ENCODE measurements at regions not wholly inside any gene's neighbourhood (a gene's known extent, or its start where the extent isn't known, plus 50 kb on each side); places are given as distances from the start of the nearest gene placed in this dataset.
A peak's percentile ranks its signal among the peaks of the same experiment; 100 is the strongest.

DNA sequence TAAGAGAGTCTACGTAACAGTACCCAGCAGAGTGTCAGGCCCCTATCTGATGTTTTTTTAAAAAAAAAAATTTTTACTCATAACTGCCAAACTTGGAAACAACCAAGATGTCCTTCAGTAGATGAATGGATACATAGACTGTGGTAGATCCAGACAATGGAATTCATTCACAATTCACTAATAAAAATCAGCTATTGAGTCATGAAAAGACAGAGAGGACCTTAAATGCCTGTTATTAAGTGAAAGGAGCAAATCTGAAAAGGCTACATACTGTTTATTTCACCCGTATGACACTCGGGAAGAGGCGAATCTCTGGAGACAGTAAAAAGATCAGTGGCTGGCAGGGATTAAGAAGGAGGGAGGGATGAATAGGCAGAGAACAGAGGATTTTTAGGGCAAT lies 541.4 kb upstream of the TENM4 start:
- intact Hi-C loops (cut with DNase I; ENCODE audit: low total_unique reads) (no loop called here), in situ Hi-C loops (cut with MboI; ENCODE audit: low sequenced_read_pairs in 4 of 4) (no loop called here)
- ATAC-seq (no peak), DNase-seq (no peak)
- no peak for TF ChIP-seq CTCF (IDR thresholded peaks at IDR 0.05 in 4 of 5, conservative IDR thresholded peaks at IDR 0.05 in 1 of 5)
- no peak for TF ChIP-seq POLR2A (IDR thresholded peaks at IDR 0.05)
- Histone ChIP-seq H3K27me3 (no peaks in the 10 kb centered on the region), H3K9me3 (no peaks in the 10 kb centered on the region), H3K4me1 (no peaks in the 10 kb centered on the region), H3K4me3 (no peak overlapping the region), H3K27ac (no peak overlapping the region), H3K36me3 (no peaks in the 10 kb centered on the region)

GRCh38 chr11:79980916-79981315 lies 540.1 kb upstream of the TENM4 start:
- Histone ChIP-seq H3K27ac (no peak overlapping the region), H3K9me3 (no peaks in the 10 kb centered on the region), H3K36me3 (no peaks in the 10 kb centered on the region), H3K4me3 (no peak overlapping the region), H3K4me1 (no peaks in the 10 kb centered on the region), H3K27me3 (no peaks in the 10 kb centered on the region)
- TF ChIP-seq CTCF (IDR thresholded peaks at IDR 0.05 in 4 of 5, conservative IDR thresholded peaks at IDR 0.05 in 1 of 5) = no peak
- no peak for TF ChIP-seq POLR2A (IDR thresholded peaks at IDR 0.05)
- no peak for DNase-seq
- no peak for ATAC-seq
- in situ Hi-C loops (cut with MboI; ENCODE audit: low sequenced_read_pairs in 4 of 4) (no loop called here), intact Hi-C loops (cut with DNase I; ENCODE audit: low total_unique reads) (no loop called here)

- TF ChIP-seq CTCF (IDR thresholded peaks at IDR 0.05 in 4 of 5, conservative IDR thresholded peaks at IDR 0.05 in 1 of 5) = no peak
- TF ChIP-seq POLR2A (IDR thresholded peaks at IDR 0.05) = no peak
- H3K27ac ChIP-seq = no peak overlapping the region
- peak; percentile 41 to 91 for ATAC-seq
- no peak overlapping the region for H3K4me3 ChIP-seq
- in situ Hi-C loops (cut with MboI; ENCODE audit: low sequenced_read_pairs in 4 of 4) (no loop called here), intact Hi-C loops (cut with DNase I; ENCODE audit: low total_unique reads) (no loop called here)
- no peaks in the 10 kb centered on the region for H3K9me3 ChIP-seq
- peaks cover 0 to 4% of the 10 kb centered on the region in 2 donors for H3K4me1 ChIP-seq
- DNase-seq = peak in 1 of 2 donors; percentile 14
- no peaks in the 10 kb centered on the region for H3K27me3 ChIP-seq
- no peaks in the 10 kb centered on the region for H3K36me3 ChIP-seq
Measured at GRCh38 chr11:79973721-79974617, 533.1 kb upstream of the TENM4 start.

DNA sequence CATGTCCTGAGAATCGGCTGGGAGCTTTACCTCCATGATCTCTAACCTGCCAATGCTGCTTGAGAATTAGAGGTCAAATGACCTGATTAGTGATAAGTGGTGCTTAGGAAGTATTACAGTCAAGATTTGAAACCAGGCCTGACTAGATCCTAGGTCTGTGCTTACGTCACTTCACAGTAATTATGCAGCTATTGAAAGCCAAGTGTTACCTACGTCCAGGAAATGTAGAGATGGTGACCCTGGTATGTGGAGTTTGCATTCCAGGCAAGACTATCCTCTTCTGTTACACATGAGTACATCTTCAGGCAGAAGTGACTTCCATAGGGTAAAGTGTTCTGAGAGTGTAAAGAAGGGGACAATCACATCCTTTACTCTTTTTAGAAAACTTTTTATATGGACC lies 530.4 kb upstream of the TENM4 start:
- Histone ChIP-seq H3K27me3 (no peaks in the 10 kb centered on the region), H3K9me3 (no peaks in the 10 kb centered on the region), H3K4me3 (no peak overlapping the region), H3K4me1 (peaks cover 0 to 4% of the 10 kb centered on the region in 2 donors), H3K27ac (no peak overlapping the region), H3K36me3 (no peaks in the 10 kb centered on the region)
- DNase-seq (no peak), ATAC-seq (no peak)
- in situ Hi-C loops (cut with MboI; ENCODE audit: low sequenced_read_pairs in 4 of 4) = no loop called here
- intact Hi-C loops (cut with DNase I; ENCODE audit: low total_unique reads) = no loop called here
- TF ChIP-seq CTCF (IDR thresholded peaks at IDR 0.05 in 4 of 5, conservative IDR thresholded peaks at IDR 0.05 in 1 of 5) (no peak), POLR2A (IDR thresholded peaks at IDR 0.05) (no peak)

Measured in gastrocnemius medialis (tissue), 4 donors.